RKO (cell line): ENCODE measurements at regions not wholly inside any gene's neighbourhood (a gene's known extent, or its start where the extent isn't known, plus 50 kb on each side); places are given as distances from the start of the nearest gene placed in this dataset.
"Not testable (repeated sequence)": the region's sequence is repeated elsewhere in the genome, so short reads cannot be mapped to it uniquely, and the experiment has no call there.

Experiments used
- DNase-seq: peaks from one replicate; pipeline ENCODE4 v3.0.0-alpha.2; 2016; ENCODE audit warnings: low spot score

DNA sequence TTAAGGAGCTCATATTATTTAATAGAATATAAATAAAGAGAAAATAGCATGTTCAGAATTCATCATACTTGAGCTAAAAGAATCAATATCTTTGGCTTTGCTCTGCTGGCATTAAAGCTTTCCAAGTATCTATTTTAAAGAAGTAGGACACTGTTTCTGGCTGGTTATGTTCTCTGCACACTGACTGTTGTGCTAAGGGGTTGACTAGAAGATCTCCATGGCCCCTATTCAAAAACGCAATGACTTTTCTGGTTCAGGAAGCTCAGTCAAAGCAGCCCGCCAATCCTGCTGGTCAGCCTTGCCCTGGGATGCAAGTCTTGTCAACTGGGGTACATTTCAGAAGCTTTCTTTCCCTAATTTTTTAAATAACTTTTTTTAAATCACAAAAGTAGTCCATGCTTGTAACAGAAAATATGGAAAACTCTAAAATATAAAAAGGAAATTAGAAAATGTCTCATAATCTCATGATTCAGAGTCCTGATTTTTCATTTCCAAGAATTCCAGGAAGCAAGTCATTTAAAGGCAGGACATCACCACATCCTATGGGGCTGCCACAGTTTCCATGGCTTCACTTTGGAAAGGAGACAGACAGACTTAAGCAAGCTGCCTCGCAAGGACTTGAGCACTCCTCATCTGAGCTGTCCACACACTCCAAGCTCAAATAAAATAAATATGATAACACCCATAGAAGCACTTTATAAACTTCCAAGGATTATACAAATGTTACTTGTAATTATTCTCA is 195.1 kb downstream of the TXNL1 start:
- no peak for DNase-seq

DNA sequence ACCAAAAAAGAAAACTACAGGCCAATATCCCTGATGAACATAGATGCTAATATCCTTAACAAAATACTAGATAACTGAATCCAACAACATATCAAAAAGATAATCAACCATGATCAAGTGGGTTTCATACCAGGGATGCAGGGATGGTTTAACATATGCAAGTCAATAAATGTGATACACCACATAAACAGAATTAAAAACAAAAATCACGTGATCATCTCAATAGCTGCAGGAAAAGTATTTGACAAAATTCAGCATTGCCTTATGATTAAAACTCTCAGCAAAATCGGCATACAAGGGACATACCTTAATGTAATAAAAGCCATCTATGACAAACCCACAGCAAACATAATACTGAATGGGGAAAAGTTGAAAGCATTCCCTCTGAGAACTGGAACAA is 199.9 kb downstream of the TXNL1 start:
- DNase-seq, result not testable (repeated sequence)

GRCh38 chr18:56436651-56437050 is 201.7 kb downstream of the TXNL1 start:
- DNase-seq, result no peak

GRCh38 chr18:56433919-56434318 is 204.5 kb downstream of the TXNL1 start:
- no peak for DNase-seq

DNA sequence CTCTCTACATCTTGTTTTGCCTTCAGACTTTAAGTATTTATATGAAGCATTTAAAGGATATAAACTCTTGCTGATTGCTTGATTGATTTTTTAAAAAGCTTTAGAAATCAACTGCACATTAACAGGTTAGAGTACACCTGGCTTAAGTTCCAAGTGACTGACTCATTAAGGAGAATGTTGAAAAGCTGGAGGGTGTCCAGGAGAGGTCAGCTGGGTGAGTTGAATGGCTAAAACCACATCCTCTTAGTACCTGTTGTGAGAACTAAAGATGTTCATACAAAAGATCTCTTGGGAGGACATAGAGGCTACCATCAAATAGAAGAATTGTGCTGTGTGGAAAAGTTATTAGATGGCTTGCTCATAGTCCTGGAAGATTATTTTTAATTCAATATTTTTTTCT is 206.8 kb downstream of the TXNL1 start:
- no peak for DNase-seq

GRCh38 chr18:56423626-56424025 is 214.8 kb downstream of the TXNL1 start:
- DNase-seq, result no peak

DNA sequence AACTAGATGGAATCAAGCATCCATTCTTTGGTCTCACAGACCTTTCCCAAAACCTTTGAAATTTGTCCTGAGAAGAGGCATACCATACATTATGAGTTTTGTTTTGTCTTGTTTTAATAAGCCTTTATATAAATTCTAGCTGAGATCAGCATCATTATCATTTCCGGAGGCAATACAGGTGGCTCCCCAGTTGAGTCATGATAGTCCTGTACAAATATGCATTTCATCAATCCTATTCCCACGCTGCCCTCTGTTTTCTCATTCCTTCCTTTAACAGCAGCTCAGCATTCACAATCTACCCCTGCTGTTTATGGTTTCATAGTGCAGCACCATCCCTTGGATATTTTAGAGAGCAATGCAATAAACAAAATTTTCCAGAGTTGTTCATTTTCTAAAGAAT is 216.7 kb downstream of the TXNL1 start:
- no peak for DNase-seq

DNA sequence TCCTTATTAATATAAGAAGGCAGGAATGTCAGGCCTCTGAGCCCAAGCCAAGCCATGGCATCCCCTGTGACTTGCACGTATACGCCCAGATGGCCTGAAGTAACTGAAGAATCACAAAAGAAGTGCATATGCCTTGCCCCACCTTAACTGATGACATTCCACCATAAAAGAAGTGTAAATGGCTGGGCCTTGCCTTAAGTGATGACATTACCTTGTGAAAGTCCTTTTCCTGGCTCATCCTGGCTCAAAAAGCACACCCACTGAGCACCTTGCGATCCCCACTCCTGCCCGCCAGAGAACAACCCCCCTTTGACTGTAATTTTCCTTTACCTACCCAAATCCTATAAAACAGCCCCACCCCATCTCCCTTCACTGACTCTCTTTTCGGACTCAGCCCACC is 217.5 kb downstream of the TXNL1 start:
- DNase-seq, result not testable (repeated sequence)

GRCh38 chr18:56414357-56414756 is 224.0 kb downstream of the TXNL1 start:
- DNase-seq, result no peak

GRCh38 chr18:56413862-56414261 is 224.5 kb downstream of the TXNL1 start:
- no peak for DNase-seq

- no peak for DNase-seq
Observed at GRCh38 chr18:56412951-56413350, 225.4 kb downstream of the TXNL1 start.

DNA sequence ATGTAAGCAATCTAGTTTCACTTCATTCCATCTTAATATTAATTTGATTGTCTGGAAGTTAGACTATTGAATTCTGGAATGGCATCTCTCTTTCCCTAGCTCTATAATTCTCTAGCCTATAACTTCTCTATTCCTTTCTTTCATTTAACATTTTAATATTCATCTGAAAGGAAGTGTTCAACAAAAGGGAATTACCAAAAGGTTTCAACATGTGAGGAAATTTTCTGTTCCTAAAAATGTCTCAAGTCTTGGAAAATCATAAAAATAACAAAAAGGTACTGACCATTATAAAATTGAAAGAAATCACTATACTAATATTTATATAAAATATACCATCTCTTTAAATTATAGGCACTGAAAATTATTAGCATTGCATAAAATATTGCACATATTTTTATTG is 228.7 kb downstream of the TXNL1 start:
- no peak for DNase-seq

GRCh38 chr18:56407646-56408180 is 230.7 kb downstream of the TXNL1 start:
- no peak for DNase-seq

DNA sequence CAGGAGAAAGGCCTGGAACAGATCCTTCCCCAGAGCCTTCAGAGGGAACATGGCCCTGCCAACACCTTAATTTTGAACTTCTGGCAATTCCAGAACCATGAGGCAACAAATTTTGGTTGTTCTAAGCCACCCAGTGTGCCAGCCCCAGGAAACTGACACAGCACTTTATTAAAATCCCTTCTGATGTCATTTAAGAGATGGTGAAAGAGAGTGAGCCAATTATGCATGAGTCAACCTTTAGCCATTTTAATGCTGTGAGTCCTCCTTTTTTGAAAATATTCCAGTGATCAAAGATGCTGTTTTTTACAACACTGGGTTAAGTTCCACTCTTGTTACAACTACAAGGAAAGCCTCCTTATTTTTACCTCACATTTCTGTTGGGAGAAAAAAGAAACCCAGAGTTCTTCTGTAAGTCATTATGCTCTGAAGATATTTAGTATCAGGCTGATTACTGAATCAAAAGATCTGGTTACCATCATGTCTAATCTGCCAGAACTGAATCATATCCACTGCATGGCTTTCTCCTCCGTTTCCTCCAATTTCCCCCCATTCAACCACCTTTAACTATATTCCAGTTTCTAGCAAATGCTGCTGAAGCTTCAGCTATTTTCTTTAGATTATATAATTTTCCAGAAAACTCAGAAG is 235.4 kb downstream of the TXNL1 start:
- DNase-seq, result peak; percentile 61

DNA sequence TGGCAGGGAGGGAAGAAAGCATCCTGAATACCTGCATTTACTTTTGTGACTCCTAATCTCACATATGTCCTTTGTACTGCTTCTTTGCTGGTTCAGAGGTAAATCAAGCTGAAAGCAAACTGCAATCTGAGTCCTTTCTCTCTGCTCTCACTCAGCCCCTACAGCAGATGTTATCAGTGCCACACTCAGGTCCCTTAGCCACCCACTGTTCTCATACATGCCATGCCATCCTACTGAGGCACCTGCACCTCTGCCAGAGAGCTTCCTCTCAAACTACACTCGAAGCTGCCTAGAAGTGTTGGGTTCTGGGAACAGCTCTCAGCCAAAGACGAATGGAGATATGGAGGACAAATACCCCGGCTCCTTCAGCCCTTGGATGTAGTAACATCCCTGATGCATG is 244.5 kb downstream of the TXNL1 start:
- DNase-seq, result no peak

GRCh38 chr18:56391931-56392590 is 246.3 kb downstream of the TXNL1 start:
- DNase-seq, result no peak

DNA sequence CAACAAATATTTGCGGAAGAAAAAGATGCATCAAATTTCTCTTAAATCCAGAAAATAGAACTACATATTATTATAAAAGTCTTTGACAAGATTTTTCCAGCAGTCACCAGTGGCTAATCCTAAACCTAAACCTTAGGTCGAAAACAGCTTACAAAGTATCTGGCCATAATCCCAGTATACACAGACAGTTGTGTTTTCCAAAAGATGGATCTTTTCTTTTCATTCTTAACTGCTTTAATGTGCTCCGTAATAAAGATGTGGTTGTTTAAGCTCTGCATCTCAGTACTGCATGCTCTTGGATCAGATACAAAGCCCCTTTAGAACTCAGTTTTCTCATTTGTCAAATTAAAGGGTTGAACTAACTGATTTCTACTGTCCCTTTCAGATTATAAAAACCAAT is 247.8 kb downstream of the TXNL1 start:
- DNase-seq, result no peak

DNA sequence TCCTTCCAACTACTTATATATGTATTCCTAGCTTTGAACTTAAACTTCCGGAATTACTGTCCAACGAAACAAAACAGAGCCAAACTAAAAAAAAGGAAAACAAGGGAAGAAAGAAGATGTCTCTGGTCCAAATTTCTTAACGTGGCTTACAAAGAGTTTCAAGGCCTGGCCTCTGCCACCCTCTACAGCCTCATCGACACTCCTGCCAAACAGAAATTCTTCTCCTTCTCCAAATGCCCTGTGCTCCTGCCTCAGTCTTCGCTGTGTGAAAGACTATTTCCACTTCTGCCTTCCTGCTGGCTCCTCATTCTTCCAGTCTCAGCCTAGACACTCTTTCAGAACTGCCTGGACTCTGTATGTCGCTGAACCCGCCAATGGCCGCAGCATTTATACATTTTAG is 249.2 kb downstream of the TXNL1 start:
- DNase-seq, result no peak

DNA sequence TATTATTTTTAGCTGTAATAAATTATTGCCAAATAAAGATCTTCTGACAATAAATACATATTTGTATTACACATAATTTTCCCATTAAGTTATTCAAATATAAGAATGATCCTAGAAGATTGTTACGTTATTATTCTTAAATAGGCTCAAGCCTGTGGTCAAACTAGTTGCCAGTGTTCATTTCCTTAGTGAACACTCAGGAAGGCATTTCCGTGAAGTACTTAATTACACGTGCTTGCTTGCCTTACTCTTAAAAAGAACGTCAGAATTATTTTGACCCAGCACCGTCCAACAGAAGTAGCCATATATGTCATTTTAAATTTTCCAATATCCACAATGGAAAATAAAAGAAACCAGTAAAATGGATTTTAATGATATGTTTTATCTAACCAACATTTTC is 249.8 kb downstream of the TXNL1 start:
- DNase-seq, result no peak

- no peak for DNase-seq
Observed at GRCh38 chr18:56386856-56387255, 251.5 kb downstream of the TXNL1 start.

- no peak for DNase-seq
Observed at GRCh38 chr18:56383349-56383748, 255.0 kb downstream of the TXNL1 start.

GRCh38 chr18:56382541-56382940 is 255.9 kb downstream of the TXNL1 start:
- no peak for DNase-seq

GRCh38 chr18:56381196-56381595 is 257.2 kb downstream of the TXNL1 start:
- no peak for DNase-seq
